IMR-90 (cell line): ENCODE measurements at regions not wholly inside any gene's neighbourhood (a gene's known extent, or its start where the extent isn't known, plus 50 kb on each side); places are given as distances from the start of the nearest gene placed in this dataset.

ENCODE experiments used
- CEBPB ChIP-seq: IDR thresholded peaks from 2 replicates; pipeline ENCODE4 v1.6.1; 2012; ENCODE audit warnings: low read depth, low read length, improper control_type of control experiment
- CHD1 ChIP-seq: IDR thresholded peaks from 2 replicates; pipeline ENCODE4 v1.6.1; 2012; ENCODE audit warnings: low read depth, low read length, improper control_type of control experiment
- FOS ChIP-seq: fragments of 150-350 bp; IDR thresholded peaks from 2 replicates; pipeline ENCODE4 v1.6.1; 2016; ENCODE audit warnings: low read depth, low read length
- MAFK ChIP-seq: IDR thresholded peaks from 2 replicates; pipeline ENCODE4 v1.6.1; 2012; ENCODE audit warnings: low read depth, low read length, improper control_type of control experiment
- MXI1 ChIP-seq: IDR thresholded peaks from 2 replicates; pipeline ENCODE4 v1.6.1; 2012; ENCODE audit warnings: low read depth, mild to moderate bottlenecking, low read length, moderate library complexity, borderline replicate concordance
- NFE2L2 ChIP-seq: fragments of 150-350 bp; IDR thresholded peaks from 2 replicates; pipeline ENCODE4 v1.6.1; 2016; ENCODE audit warnings: low read depth, mild to moderate bottlenecking, low read length
- POLR2A ChIP-seq: IDR thresholded peaks from 2 replicates; pipeline ENCODE4 v1.6.1; 2012; ENCODE audit warnings: mild to moderate bottlenecking, low read depth, low read length
- RAD21 ChIP-seq: IDR thresholded peaks from 2 replicates; pipeline ENCODE4 v1.6.1; 2012; ENCODE audit warnings: low read length, improper control_type of control experiment
- SMC3 ChIP-seq: fragments of 150-350 bp; IDR thresholded peaks from 2 replicates; pipeline ENCODE4 v1.6.1; 2016; ENCODE audit warnings: low read depth, mild to moderate bottlenecking, antibody characterized with exemption, low read length, moderate library complexity
- TF ChIP-seq, protein P1 (sequence below): conservative IDR thresholded peaks from 2 replicates; pipeline ENCODE4 v1.5.1; 2012; ENCODE audit warnings: mild to moderate bottlenecking, low read depth, low read length, improper control_type of control experiment

GRCh38 chr1:37159102-37159501 lies 124.8 kb upstream of the GRIK3 start:
- TF ChIP-seq MAFK (no peak), RAD21 (no peak), FOS (no peak), POLR2A (no peak), MXI1 (no peak), CEBPB (no peak), SMC3 (no peak), CHD1 (no peak), NFE2L2 (no peak)
- TF ChIP-seq, protein P1, sequence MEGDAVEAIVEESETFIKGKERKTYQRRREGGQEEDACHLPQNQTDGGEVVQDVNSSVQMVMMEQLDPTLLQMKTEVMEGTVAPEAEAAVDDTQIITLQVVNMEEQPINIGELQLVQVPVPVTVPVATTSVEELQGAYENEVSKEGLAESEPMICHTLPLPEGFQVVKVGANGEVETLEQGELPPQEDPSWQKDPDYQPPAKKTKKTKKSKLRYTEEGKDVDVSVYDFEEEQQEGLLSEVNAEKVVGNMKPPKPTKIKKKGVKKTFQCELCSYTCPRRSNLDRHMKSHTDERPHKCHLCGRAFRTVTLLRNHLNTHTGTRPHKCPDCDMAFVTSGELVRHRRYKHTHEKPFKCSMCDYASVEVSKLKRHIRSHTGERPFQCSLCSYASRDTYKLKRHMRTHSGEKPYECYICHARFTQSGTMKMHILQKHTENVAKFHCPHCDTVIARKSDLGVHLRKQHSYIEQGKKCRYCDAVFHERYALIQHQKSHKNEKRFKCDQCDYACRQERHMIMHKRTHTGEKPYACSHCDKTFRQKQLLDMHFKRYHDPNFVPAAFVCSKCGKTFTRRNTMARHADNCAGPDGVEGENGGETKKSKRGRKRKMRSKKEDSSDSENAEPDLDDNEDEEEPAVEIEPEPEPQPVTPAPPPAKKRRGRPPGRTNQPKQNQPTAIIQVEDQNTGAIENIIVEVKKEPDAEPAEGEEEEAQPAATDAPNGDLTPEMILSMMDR = no peak
